Hepatocyte (in vitro differentiated cells): ENCODE measurements at regions not wholly inside any gene's neighbourhood (a gene's known extent, or its start where the extent isn't known, plus 50 kb on each side); places are given as distances from the start of the nearest gene placed in this dataset.

ENCODE experiments used
- DNase-seq: peaks from one replicate; pipeline ENCODE4 v3.0.0-alpha.2; 2016; ENCODE audit warnings: low spot score
- H2AFZ ChIP-seq: fragments of 200-600 bp; sonication (generic); 2 replicates; pipeline ENCODE4 v1.6.0; 2016; ENCODE audit warnings: antibody characterized with exemption, mild to moderate bottlenecking
- H3K27ac ChIP-seq: fragments of 200-600 bp; sonication (generic); 2 replicates; pipeline ENCODE4 v1.5.1; 2016; ENCODE audit warnings: mild to moderate bottlenecking
- H3K27me3 ChIP-seq: fragments of 200-600 bp; sonication (generic); 2 replicates; pipeline ENCODE4 v1.6.1; 2016
- H3K36me3 ChIP-seq: fragments of 200-600 bp; sonication (generic); replicated peaks from 2 replicates; pipeline ENCODE4 v1.5.1; 2016; ENCODE audit warnings: low read depth; ENCODE audit not compliant: insufficient read depth
- H3K4me1 ChIP-seq: fragments of 200-600 bp; sonication (generic); 2 replicates; pipeline ENCODE4 v1.5.1; 2016; ENCODE audit warnings: mild to moderate bottlenecking, moderate library complexity; ENCODE audit not compliant: insufficient read depth
- H3K4me2 ChIP-seq: fragments of 200-600 bp; sonication (generic); 2 replicates; pipeline ENCODE4 v1.6.0; 2016
- H3K4me3 ChIP-seq: fragments of 200-600 bp; sonication (generic); 2 replicates; pipeline ENCODE4 v1.5.1; 2016; ENCODE audit warnings: mild to moderate bottlenecking
- H3K79me2 ChIP-seq: fragments of 200-600 bp; sonication (generic); 2 replicates; pipeline ENCODE4 v1.6.0; 2017; ENCODE audit warnings: mild to moderate bottlenecking
- H3K9me2 ChIP-seq: fragments of 200-600 bp; sonication (generic); replicated peaks from 2 replicates; pipeline ENCODE4 v1.6.0; 2017; ENCODE audit warnings: mild to moderate bottlenecking; ENCODE audit not compliant: insufficient read depth
- H3K9me3 ChIP-seq: fragments of 200-600 bp; sonication (generic); 2 replicates; pipeline ENCODE4 v1.5.1; 2016; ENCODE audit warnings: low read depth, mild to moderate bottlenecking
- H4K20me1 ChIP-seq: fragments of 200-600 bp; sonication (generic); 2 replicates; pipeline ENCODE4 v1.6.0; 2016; ENCODE audit warnings: mild to moderate bottlenecking; ENCODE audit not compliant: insufficient read depth, poor library complexity, severe bottlenecking
- EZH2 ChIP-seq: fragments of 200-600 bp; sonication (generic); IDR thresholded peaks from 2 replicates; pipeline ENCODE4 v1.6.1; 2016; ENCODE audit warnings: antibody characterized with exemption, mild to moderate bottlenecking, borderline replicate concordance
- EZH2phosphoT487 ChIP-seq: fragments of 200-600 bp; sonication (generic); IDR thresholded peaks from one replicate; pipeline ENCODE4 v1.6.1; 2018; ENCODE audit warnings: antibody characterized with exemption, mild to moderate bottlenecking, low read depth, moderate library complexity; ENCODE audit not compliant: unreplicated experiment, severe bottlenecking
- WGBS: methylation state at CpG from one replicate; pipeline ENCODE4 v1.1.6; 2016; ENCODE audit warnings: low lambda C conversion rate; ENCODE audit errors: missing lambda C conversion rate; 5-methylcytosine and 5-hydroxymethylcytosine counted together
- TF ChIP-seq, protein P1 (sequence below): fragments of 200-600 bp; sonication (generic); IDR thresholded peaks from 2 replicates; pipeline ENCODE4 v1.5.1; 2016; ENCODE audit warnings: antibody characterized with exemption, mild to moderate bottlenecking; ENCODE audit not compliant: poor library complexity

DNA sequence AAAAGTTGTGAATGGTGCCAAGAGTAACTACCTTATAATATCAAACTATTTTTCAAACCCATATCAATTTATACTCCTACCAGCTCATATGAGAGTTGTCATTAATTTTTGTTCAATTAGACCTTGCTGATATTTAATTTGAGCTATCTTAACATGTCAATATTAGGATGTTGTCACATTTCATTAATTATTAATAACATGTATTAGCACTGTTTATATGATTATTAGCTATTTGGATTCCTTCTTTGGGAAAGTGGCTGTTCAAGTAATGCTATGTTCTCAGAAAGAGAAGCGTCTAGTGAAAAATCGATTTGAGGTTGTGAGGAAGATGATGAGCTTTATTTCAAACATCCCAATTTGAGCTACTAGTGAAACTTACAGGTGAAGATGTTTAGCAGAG, 620.2 kb downstream of the KCNJ3 start:
- H2AFZ ChIP-seq, result no peak overlapping the region
- no peaks in the 10 kb centered on the region for H3K27me3 ChIP-seq
- H3K27ac ChIP-seq, result no peak overlapping the region
- H3K4me2 ChIP-seq, result no peak overlapping the region
- no peaks in the 10 kb centered on the region for H3K4me1 ChIP-seq
- no peaks in the 10 kb centered on the region for H4K20me1 ChIP-seq
- no peak overlapping the region for H3K4me3 ChIP-seq
- DNase-seq, result no peak
- 84% methylated on average over 2 of the region's 2 CpGs for WGBS
- H3K36me3 ChIP-seq, result no peaks in the 10 kb centered on the region
- H3K9me3 ChIP-seq, result no peaks in the 10 kb centered on the region
- no peaks in the 10 kb centered on the region for H3K9me2 ChIP-seq
- TF ChIP-seq, protein P1, sequence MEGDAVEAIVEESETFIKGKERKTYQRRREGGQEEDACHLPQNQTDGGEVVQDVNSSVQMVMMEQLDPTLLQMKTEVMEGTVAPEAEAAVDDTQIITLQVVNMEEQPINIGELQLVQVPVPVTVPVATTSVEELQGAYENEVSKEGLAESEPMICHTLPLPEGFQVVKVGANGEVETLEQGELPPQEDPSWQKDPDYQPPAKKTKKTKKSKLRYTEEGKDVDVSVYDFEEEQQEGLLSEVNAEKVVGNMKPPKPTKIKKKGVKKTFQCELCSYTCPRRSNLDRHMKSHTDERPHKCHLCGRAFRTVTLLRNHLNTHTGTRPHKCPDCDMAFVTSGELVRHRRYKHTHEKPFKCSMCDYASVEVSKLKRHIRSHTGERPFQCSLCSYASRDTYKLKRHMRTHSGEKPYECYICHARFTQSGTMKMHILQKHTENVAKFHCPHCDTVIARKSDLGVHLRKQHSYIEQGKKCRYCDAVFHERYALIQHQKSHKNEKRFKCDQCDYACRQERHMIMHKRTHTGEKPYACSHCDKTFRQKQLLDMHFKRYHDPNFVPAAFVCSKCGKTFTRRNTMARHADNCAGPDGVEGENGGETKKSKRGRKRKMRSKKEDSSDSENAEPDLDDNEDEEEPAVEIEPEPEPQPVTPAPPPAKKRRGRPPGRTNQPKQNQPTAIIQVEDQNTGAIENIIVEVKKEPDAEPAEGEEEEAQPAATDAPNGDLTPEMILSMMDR, result no peak
- TF ChIP-seq EZH2phosphoT487 (no peak), EZH2 (no peak)
- no peaks in the 10 kb centered on the region for H3K79me2 ChIP-seq

DNA sequence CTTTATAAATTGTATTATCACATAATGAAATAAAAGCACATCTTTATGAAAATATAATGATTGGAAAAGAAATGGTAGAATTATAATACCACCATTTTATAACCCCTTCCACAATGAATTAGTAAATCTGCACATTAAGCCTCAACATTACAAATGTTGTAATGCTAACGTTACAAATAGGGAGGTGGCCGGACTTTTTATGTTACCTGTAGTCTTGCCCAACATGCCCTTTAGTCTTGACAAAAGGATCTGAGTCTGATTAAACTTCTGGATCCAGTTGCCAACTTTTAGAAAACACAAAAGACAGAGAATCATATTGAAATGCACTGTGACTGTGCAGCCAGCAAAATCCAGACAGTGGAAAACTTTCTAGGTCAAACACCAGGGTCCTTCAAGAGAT, 617.3 kb downstream of the KCNJ3 start:
- WGBS, result 56% methylated on average over 2 of the region's 2 CpGs
- peak; percentile 5 for DNase-seq
- no peaks in the 10 kb centered on the region for H3K27me3 ChIP-seq
- no peaks in the 10 kb centered on the region for H4K20me1 ChIP-seq
- no peaks in the 10 kb centered on the region for H3K79me2 ChIP-seq
- H3K9me2 ChIP-seq, result no peaks in the 10 kb centered on the region
- no peak overlapping the region for H3K27ac ChIP-seq
- H3K36me3 ChIP-seq, result no peaks in the 10 kb centered on the region
- no peaks in the 10 kb centered on the region for H3K9me3 ChIP-seq
- H3K4me1 ChIP-seq, result no peaks in the 10 kb centered on the region
- no peak for TF ChIP-seq EZH2
- TF ChIP-seq, protein P1, result no peak
- TF ChIP-seq EZH2phosphoT487, result no peak
- no peak overlapping the region for H3K4me3 ChIP-seq
- no peak overlapping the region for H3K4me2 ChIP-seq
- no peak overlapping the region for H2AFZ ChIP-seq

DNA sequence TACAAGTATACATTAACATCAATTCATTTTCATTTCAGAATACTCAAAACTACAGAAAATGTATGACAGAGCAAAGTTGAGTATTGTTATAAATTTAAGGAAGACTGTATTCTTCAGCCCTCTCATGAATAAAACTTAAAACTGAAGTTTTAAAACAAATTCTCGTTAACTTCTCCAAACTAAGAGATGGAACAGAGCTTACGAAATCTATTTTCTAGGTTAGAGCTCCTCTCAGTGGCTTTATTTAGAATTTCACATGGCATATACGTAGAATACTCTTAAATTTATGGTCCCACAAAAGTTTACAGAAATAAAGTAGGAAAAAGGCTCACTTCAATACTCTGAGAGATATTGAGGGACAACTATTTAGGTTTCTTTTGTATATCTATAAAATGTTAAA, 612.1 kb downstream of the KCNJ3 start:
- Histone ChIP-seq H3K9me3 (no peaks in the 10 kb centered on the region), H3K4me1 (no peaks in the 10 kb centered on the region), H4K20me1 (no peaks in the 10 kb centered on the region), H3K27ac (no peak overlapping the region), H3K9me2 (no peaks in the 10 kb centered on the region), H3K36me3 (no peaks in the 10 kb centered on the region), H3K79me2 (no peaks in the 10 kb centered on the region), H3K4me3 (no peak overlapping the region), H3K27me3 (no peaks in the 10 kb centered on the region), H2AFZ (no peak overlapping the region), H3K4me2 (no peak overlapping the region)
- 10% methylated on average over 3 of the region's 3 CpGs for WGBS
- peak; percentile 39 for DNase-seq
- TF ChIP-seq, protein P1, result peak; percentile 84
- TF ChIP-seq EZH2phosphoT487, result no peak
- TF ChIP-seq EZH2, result no peak

DNA sequence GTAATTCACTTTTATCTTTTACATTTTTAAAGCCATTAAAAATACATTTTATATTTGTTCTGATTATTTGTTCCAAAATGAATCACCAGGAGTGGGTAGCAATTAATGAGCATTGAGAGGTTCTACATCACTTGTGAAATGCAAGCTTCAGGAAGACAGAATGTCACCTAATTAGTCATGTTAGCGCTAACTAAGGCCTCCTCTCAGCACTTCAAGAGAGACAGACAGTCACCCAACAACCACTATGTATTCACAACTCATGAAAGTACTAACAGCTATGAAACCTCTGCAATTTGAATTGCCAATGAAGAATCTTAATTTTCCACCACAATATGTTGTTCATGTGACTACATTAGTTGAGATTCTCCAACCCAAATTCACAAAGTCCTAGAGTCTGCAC, 611.0 kb downstream of the KCNJ3 start:
- Histone ChIP-seq H3K36me3 (no peaks in the 10 kb centered on the region), H4K20me1 (no peaks in the 10 kb centered on the region), H3K4me3 (no peak overlapping the region), H3K4me2 (no peak overlapping the region), H3K9me2 (no peaks in the 10 kb centered on the region), H3K27ac (no peak overlapping the region), H3K79me2 (no peaks in the 10 kb centered on the region), H3K4me1 (no peaks in the 10 kb centered on the region), H3K27me3 (no peaks in the 10 kb centered on the region), H2AFZ (no peak overlapping the region), H3K9me3 (no peaks in the 10 kb centered on the region)
- 94% methylated on average over 1 of the region's 1 CpG for whole genome bisulfite sequencing
- no peak for DNase-seq
- TF ChIP-seq, protein P1, result no peak
- TF ChIP-seq EZH2phosphoT487 (no peak), EZH2 (no peak)
